H9 (cell line): ENCODE measurements at regions not wholly inside any gene's neighbourhood (a gene's known extent, or its start where the extent isn't known, plus 50 kb on each side); places are given as distances from the start of the nearest gene placed in this dataset.

Experiments used
- DNase-seq: peaks from one replicate; pipeline ENCODE4 v3.0.0-alpha.2; 2017
- H2AFZ ChIP-seq: one replicate; pipeline ENCODE4 v1.6.1; 2013; ENCODE audit warnings: mild to moderate bottlenecking, low read length, control low read depth, moderate library complexity
- H2AK5ac ChIP-seq: 2 replicates; pipeline ENCODE4 v1.6.1; 2013; ENCODE audit warnings: low read length, control low read depth, mixed read lengths; ENCODE audit not compliant: insufficient read length
- H2BK120ac ChIP-seq: one replicate; pipeline ENCODE4 v1.6.1; 2013; ENCODE audit warnings: low read depth, mild to moderate bottlenecking, low read length, control low read depth, inconsistent platforms; ENCODE audit not compliant: poor library complexity, severe bottlenecking
- H2BK12ac ChIP-seq: 2 replicates; pipeline ENCODE4 v1.6.1; 2013; ENCODE audit warnings: low read length, control low read depth, mixed read lengths, low read depth; ENCODE audit not compliant: insufficient read length
- H2BK15ac ChIP-seq: 2 replicates; pipeline ENCODE4 v1.6.1; 2013; ENCODE audit warnings: low read depth, low read length, control low read depth
- H2BK20ac ChIP-seq: one replicate; pipeline ENCODE4 v1.6.1; 2013; ENCODE audit warnings: low read depth, mild to moderate bottlenecking, low read length, control low read depth, inconsistent platforms; ENCODE audit not compliant: poor library complexity, severe bottlenecking
- H2BK5ac ChIP-seq: 2 replicates; pipeline ENCODE4 v1.6.1; 2013; ENCODE audit warnings: low read length, control low read depth, mixed read lengths; ENCODE audit not compliant: insufficient read length
- H3K14ac ChIP-seq: 2 replicates; pipeline ENCODE4 v1.6.1; 2013; ENCODE audit warnings: low read length, control low read depth; ENCODE audit not compliant: insufficient read depth
- H3K18ac ChIP-seq: 2 replicates; pipeline ENCODE4 v1.6.1; 2013; ENCODE audit warnings: low read depth, mild to moderate bottlenecking, mixed read lengths, low read length, control low read depth; ENCODE audit not compliant: insufficient read length
- H3K23ac ChIP-seq: 2 replicates; pipeline ENCODE4 v1.6.1; 2013; ENCODE audit warnings: low read length, control low read depth, mixed read lengths, low read depth; ENCODE audit not compliant: insufficient read length
- H3K23me2 ChIP-seq: 2 replicates; pipeline ENCODE4 v1.6.1; 2013; ENCODE audit warnings: low read depth, mild to moderate bottlenecking, mixed read lengths, low read length, control low read depth; ENCODE audit not compliant: insufficient read length, poor library complexity, severe bottlenecking
- H3K27ac ChIP-seq: 2 replicates; pipeline ENCODE4 v1.5.1; 2013; ENCODE audit warnings: low read length, control low read depth, mixed read lengths, low read depth; ENCODE audit not compliant: insufficient read length
- H3K27me3 ChIP-seq: 2 replicates; pipeline ENCODE4 v1.6.1; 2013; ENCODE audit warnings: low read length, control low read depth, inconsistent platforms; ENCODE audit not compliant: insufficient read depth
- H3K4ac ChIP-seq: 2 replicates; pipeline ENCODE4 v1.6.1; 2013; ENCODE audit warnings: low read depth, mild to moderate bottlenecking, control low read depth, inconsistent platforms, low read length, moderate library complexity
- H3K4me1 ChIP-seq: 2 replicates; pipeline ENCODE4 v1.6.1; 2013; ENCODE audit warnings: low read length, control low read depth, inconsistent platforms; ENCODE audit not compliant: insufficient read depth
- H3K4me2 ChIP-seq: 2 replicates; pipeline ENCODE4 v1.6.1; 2013; ENCODE audit warnings: low read length, control low read depth, mixed read lengths; ENCODE audit not compliant: insufficient read length, insufficient read depth
- H3K56ac ChIP-seq: 2 replicates; pipeline ENCODE4 v1.6.1; 2013; ENCODE audit warnings: low read depth, mild to moderate bottlenecking, mixed read lengths, low read length, control low read depth; ENCODE audit not compliant: insufficient read length
- H3K79me1 ChIP-seq: 2 replicates; pipeline ENCODE4 v1.6.1; 2013; ENCODE audit warnings: low read depth, mild to moderate bottlenecking, moderate library complexity, low read length, control low read depth, inconsistent platforms; ENCODE audit not compliant: insufficient read depth, poor library complexity, severe bottlenecking
- H3K79me2 ChIP-seq: 2 replicates; pipeline ENCODE4 v1.6.1; 2013; ENCODE audit warnings: low read length, control low read depth, inconsistent platforms; ENCODE audit not compliant: insufficient read depth
- H3K9ac ChIP-seq: 2 replicates; pipeline ENCODE4 v1.6.1; 2013; ENCODE audit warnings: low read length, control low read depth, mixed read lengths; ENCODE audit not compliant: insufficient read length; ENCODE audit errors: extremely low read depth
- H3K9me3 ChIP-seq: one replicate; pipeline ENCODE4 v1.6.1; 2013; ENCODE audit warnings: low read depth, low read length, inconsistent platforms; ENCODE audit not compliant: control insufficient read depth
- H3T11ph ChIP-seq: one replicate; pipeline ENCODE4 v1.6.1; 2013; ENCODE audit warnings: mild to moderate bottlenecking, low read length, control low read depth, inconsistent platforms
- H4K20me1 ChIP-seq: one replicate; pipeline ENCODE4 v1.6.1; 2013; ENCODE audit not compliant: control insufficient read depth, insufficient read length, insufficient read depth
- H4K5ac ChIP-seq: 2 replicates; pipeline ENCODE4 v1.6.1; 2013; ENCODE audit warnings: low read depth, mild to moderate bottlenecking, mixed read lengths, low read length, control low read depth; ENCODE audit not compliant: insufficient read length
- H4K8ac ChIP-seq: replicated peaks from 2 replicates; pipeline ENCODE4 v1.6.1; 2013; ENCODE audit warnings: low read length, control low read depth, mixed read lengths, low read depth; ENCODE audit not compliant: insufficient read length
- H4K91ac ChIP-seq: 2 replicates; pipeline ENCODE4 v1.6.1; 2013; ENCODE audit warnings: low read depth, mild to moderate bottlenecking, moderate library complexity, mixed read lengths, low read length, control low read depth; ENCODE audit not compliant: insufficient read length
- H3K27ac Mint-ChIP-seq, 3 experiments: 2 replicates in 2 of 3; 3 replicates in 1 of 3; pipeline ENCODE4 v1.8.0; 2020 to 2021; ENCODE audit warnings: mixed read lengths in 3 of 3, mild to moderate bottlenecking in 1 of 3, moderate library complexity in 1 of 3
- H3K27me3 Mint-ChIP-seq: 2 replicates; pipeline ENCODE4 v1.8.0; 2021; ENCODE audit warnings: low read depth, mild to moderate bottlenecking, moderate library complexity, mixed read lengths
- H3K36me3 Mint-ChIP-seq, 3 experiments: 2 replicates in 2 of 3; 3 replicates in 1 of 3; pipeline ENCODE4 v1.8.0; 2020 to 2021; ENCODE audit warnings: low read depth in 3 of 3, mixed read lengths in 3 of 3; ENCODE audit not compliant: insufficient read depth in 1 of 3
- H3K4me1 Mint-ChIP-seq, 2 experiments: 2 replicates each; pipeline ENCODE4 v1.8.0; 2020; ENCODE audit warnings: mixed read lengths in 2 of 2
- H3K4me3 Mint-ChIP-seq, 2 experiments: 2 replicates in 1 of 2; 3 replicates in 1 of 2; pipeline ENCODE4 v1.8.0; 2020 to 2021; ENCODE audit warnings: mild to moderate bottlenecking in 2 of 2, mixed read lengths in 2 of 2, moderate library complexity in 1 of 2
- H3K9me3 Mint-ChIP-seq, 2 experiments: 2 replicates in 1 of 2; 3 replicates in 1 of 2; pipeline ENCODE4 v1.8.0; 2020; ENCODE audit warnings: mild to moderate bottlenecking in 2 of 2, mixed read lengths in 2 of 2, moderate library complexity in 1 of 2
- WGBS: extraction: QIAGEN DNeasy Blood & Tissue Kit; methylation state at CpG from one replicate; pipeline ENCODE4 v1.1.7; 2013; ENCODE audit warnings: missing lambda C conversion rate, low lambda C conversion rate, mixed read lengths; ENCODE audit not compliant: insufficient read length; ENCODE audit errors: extremely low coverage; 5-methylcytosine and 5-hydroxymethylcytosine counted together
- TF ChIP-seq, protein P1 (sequence below): fragments of 200-600 bp; sonication (generic); conservative IDR thresholded peaks from 3 replicates; pipeline ENCODE4 v1.8.0; 2021; ENCODE audit warnings: antibody characterized with exemption, mild to moderate bottlenecking

DNA sequence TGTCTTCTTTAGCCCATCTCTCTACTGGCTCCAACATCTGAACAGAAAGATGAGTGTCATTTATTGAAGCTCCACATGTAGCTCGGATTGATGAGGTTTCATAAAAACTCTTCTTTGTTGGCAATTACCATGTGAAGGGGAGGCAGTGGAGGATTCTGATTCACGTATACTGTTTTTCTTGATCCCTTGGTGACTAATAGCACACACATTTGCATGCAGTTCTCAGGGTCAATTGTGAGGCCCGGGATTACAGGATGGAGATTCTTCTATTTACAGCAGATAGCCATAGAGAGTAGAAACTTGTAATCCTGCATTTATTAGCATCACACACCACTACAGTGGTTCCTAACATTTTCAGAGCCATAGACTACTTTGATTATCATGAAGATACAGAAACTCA, 133.2 kb upstream of the MARCHF11 start:
- H2AK5ac ChIP-seq = no peak overlapping the region
- no peaks in the 10 kb centered on the region for H3K23me2 ChIP-seq
- H3K56ac ChIP-seq = no peak overlapping the region
- H4K5ac ChIP-seq = no peak overlapping the region
- Mint-ChIP-seq H3K27ac (no peak overlapping the region), H3K9me3 (no peaks in the 10 kb centered on the region), H3K36me3 (peaks cover 0 to 1% (median 0%) of the 10 kb centered on the region in 3 experiments; a peak in 1 of 7 replicates), H3K4me3 (no peak overlapping the region), H3K27me3 (no peaks in the 10 kb centered on the region), H3K4me1 (peaks cover 7 to 8% of the 10 kb centered on the region in 2 experiments)
- H2BK20ac ChIP-seq = no peak overlapping the region
- no peak overlapping the region for H2BK12ac ChIP-seq
- H3K9me3 ChIP-seq = no peaks in the 10 kb centered on the region
- H3K79me1 ChIP-seq = no peaks in the 10 kb centered on the region
- no peak overlapping the region for H2BK15ac ChIP-seq
- no peak overlapping the region for H3K18ac ChIP-seq
- H4K91ac ChIP-seq = no peak overlapping the region
- no peak for DNase-seq
- no peak overlapping the region for H2AFZ ChIP-seq
- no peaks in the 10 kb centered on the region for H4K20me1 ChIP-seq
- no peaks in the 10 kb centered on the region for H3K79me2 ChIP-seq
- H3K27me3 ChIP-seq = no peaks in the 10 kb centered on the region
- H3K4me2 ChIP-seq = no peak overlapping the region
- H3K27ac ChIP-seq = no peak overlapping the region
- no peak overlapping the region for H3T11ph ChIP-seq
- H3K4ac ChIP-seq = no peak overlapping the region
- no peak overlapping the region for H2BK5ac ChIP-seq
- H3K9ac ChIP-seq = no peak overlapping the region
- no peak overlapping the region for H2BK120ac ChIP-seq
- no peak overlapping the region for H4K8ac ChIP-seq
- H3K23ac ChIP-seq = no peak overlapping the region
- TF ChIP-seq, protein P1, sequence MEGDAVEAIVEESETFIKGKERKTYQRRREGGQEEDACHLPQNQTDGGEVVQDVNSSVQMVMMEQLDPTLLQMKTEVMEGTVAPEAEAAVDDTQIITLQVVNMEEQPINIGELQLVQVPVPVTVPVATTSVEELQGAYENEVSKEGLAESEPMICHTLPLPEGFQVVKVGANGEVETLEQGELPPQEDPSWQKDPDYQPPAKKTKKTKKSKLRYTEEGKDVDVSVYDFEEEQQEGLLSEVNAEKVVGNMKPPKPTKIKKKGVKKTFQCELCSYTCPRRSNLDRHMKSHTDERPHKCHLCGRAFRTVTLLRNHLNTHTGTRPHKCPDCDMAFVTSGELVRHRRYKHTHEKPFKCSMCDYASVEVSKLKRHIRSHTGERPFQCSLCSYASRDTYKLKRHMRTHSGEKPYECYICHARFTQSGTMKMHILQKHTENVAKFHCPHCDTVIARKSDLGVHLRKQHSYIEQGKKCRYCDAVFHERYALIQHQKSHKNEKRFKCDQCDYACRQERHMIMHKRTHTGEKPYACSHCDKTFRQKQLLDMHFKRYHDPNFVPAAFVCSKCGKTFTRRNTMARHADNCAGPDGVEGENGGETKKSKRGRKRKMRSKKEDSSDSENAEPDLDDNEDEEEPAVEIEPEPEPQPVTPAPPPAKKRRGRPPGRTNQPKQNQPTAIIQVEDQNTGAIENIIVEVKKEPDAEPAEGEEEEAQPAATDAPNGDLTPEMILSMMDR = no peak
- no peak overlapping the region for H3K14ac ChIP-seq
- no CpG with 5 or more reads among the region's 3 CpGs for WGBS
- no peaks in the 10 kb centered on the region; the same call in 1 of the 2 replicates for H3K4me1 ChIP-seq
